SU-DHL-6 (cell line): ENCODE measurements at regions not wholly inside any gene's neighbourhood (a gene's known extent, or its start where the extent isn't known, plus 50 kb on each side); places are given as distances from the start of the nearest gene placed in this dataset.

ENCODE experiments used
- CTCF ChIP-seq: fragments of 200-600 bp; sonication (generic); IDR thresholded peaks from one replicate; pipeline ENCODE4 v1.5.1; 2017; ENCODE audit warnings: antibody characterized with exemption, mild to moderate bottlenecking, low read length, moderate library complexity; ENCODE audit not compliant: insufficient read depth, poor library complexity, severe bottlenecking
- EZH2phosphoT487 ChIP-seq: fragments of 200-600 bp; sonication (generic), shearing (Covaris generic); conservative IDR thresholded peaks from 2 replicates; pipeline ENCODE4 v1.6.1; 2018; ENCODE audit warnings: mild to moderate bottlenecking, antibody characterized with exemption, low read length, moderate library complexity, mixed read lengths

DNA sequence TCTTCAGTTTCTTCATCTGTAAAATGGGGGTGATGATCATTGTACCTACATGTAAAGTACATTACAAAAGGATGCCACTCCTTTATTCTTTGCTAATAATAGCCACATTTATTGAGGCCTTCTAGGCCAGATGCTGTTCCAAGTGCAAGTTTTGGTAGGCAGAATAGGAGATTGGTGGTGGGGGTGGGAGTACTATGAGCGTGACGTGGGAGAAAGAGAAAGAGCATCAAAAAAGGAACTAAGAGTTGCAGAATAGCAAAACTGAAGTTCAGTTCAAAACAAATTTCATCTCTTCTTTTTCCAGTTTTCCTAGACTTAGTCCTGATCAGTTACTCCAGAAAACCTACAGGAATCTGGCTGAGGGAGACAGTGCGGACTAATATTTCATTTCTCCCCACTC, 174.1 kb downstream of the SNX18 start:
- TF ChIP-seq EZH2phosphoT487 (no peak), CTCF (no peak)
